HK-2 (cell line): ENCODE measurements at regions not wholly inside any gene's neighbourhood (a gene's known extent, or its start where the extent isn't known, plus 50 kb on each side); places are given as distances from the start of the nearest gene placed in this dataset.
"Not testable (repeated sequence)": the region's sequence is repeated elsewhere in the genome, so short reads cannot be mapped to it uniquely, and the experiment has no call there.

ENCODE experiments used
- DNase-seq: peaks from one replicate; pipeline ENCODE4 v3.0.0-alpha.2; 2018; ENCODE audit not compliant: unreplicated experiment

DNA sequence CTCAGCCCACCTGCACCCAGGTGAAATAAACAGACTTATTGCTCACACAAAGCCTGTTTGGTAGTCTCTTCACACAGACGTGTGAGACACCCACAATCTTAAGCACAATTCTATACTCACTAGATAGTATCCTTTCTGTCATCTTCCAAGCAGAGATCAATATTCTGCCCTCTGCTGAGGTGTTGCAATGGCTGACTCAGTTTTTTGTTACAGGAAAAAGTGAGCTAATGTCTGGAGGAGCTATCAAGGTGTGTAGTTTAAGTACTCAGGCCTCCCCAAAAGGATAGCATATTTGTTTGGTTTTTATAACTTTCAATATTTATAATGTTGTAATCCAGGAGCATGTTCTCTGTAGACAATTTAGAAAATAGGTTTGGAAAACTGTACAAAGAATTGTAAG is 775.2 kb upstream of the POU3F4 start:
- no peak for DNase-seq

- no peak for DNase-seq
Measured at GRCh38 chrX:82734140-82734539, 774.0 kb upstream of the POU3F4 start.

DNA sequence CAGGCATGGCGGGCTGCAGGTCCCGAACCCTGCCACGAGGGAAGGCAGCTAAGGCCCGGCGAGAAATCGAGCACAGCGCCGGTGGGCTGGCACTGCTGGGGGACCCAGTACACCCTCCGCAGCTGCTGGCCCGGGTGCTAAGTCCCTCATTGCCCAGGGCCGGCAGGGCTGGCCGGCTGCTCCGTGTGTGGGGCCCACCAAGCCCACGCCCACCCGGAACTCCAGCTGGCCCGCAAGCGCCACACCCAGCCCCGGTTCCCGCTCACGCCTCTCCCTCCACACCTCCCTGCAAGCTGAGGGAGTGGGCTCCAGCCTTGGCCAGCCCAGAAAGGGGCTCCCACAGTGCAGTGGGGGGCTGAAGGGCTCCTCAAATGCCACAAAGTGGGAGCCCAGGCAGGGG is 769.8 kb upstream of the POU3F4 start:
- not testable (repeated sequence) for DNase-seq

- no peak for DNase-seq
Measured at GRCh38 chrX:82742351-82742750, 765.7 kb upstream of the POU3F4 start.

GRCh38 chrX:82745725-82746124 is 762.4 kb upstream of the POU3F4 start:
- DNase-seq: not testable (repeated sequence)

GRCh38 chrX:82748906-82749505 is 759.1 kb upstream of the POU3F4 start:
- DNase-seq: no peak

GRCh38 chrX:82756272-82756671 is 751.8 kb upstream of the POU3F4 start:
- no peak for DNase-seq

- DNase-seq: no peak
Measured at GRCh38 chrX:82757614-82758013, 750.5 kb upstream of the POU3F4 start.

DNA sequence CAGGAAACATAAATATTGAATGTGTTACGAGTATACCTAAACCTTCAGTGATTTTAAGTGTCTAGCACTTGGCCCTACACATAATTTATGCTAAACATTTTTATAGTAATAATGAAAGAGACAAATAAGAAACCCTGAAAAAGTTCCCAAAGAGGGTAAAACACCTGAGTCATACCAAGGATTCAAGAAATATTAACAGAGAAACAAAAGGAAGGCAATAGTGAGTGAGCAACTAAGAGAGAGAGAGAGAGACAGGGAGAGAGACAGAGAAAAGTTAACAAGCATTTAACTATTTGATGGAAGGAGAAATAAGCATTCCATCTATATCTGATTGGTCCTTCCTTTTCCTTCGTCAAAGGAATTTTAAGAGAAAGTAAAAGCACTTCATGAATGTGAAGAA is 743.6 kb upstream of the POU3F4 start:
- no peak for DNase-seq

DNA sequence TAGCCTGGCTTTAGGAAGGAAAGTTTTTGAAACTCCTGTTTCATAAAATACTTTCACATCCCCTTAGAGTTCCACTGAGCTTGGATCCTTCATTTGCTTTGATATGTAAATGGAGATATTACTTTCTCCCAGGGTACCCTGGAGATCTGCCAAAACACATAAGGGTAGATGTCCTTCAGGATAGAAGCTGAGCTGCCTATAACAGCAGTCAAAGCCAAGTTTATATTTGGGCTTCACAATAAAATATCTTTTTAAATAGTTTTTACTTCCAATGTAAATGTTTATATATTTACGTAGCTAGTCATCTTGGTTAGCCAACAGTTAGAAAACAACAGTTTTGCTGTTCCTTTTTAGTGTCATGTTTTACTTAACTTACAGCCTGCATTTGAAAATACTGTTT is 742.3 kb upstream of the POU3F4 start:
- DNase-seq: no peak

DNA sequence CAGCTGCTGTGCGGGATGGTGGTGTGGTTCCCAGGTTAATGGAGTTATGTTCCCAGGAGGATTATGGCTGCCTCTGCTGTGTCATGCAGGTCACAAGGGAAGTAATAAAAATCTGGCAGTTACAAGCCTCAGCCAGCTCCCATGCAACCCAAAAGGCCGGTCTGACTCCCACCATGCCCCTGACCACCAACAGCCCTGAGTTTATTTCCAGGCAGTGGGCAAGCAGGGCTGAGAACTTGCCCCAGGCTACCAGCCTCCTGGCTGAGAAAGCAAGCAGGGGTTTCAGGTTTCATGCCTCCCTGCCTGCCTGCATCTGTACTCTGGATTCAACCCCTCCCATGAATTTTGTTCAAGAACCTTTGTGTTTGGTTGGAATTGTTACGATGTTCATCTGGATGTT is 732.7 kb upstream of the POU3F4 start:
- no peak for DNase-seq

- DNase-seq: no peak
Measured at GRCh38 chrX:82782014-82782413, 726.1 kb upstream of the POU3F4 start.

- not testable (repeated sequence) for DNase-seq
Measured at GRCh38 chrX:82812902-82813301, 695.2 kb upstream of the POU3F4 start.

DNA sequence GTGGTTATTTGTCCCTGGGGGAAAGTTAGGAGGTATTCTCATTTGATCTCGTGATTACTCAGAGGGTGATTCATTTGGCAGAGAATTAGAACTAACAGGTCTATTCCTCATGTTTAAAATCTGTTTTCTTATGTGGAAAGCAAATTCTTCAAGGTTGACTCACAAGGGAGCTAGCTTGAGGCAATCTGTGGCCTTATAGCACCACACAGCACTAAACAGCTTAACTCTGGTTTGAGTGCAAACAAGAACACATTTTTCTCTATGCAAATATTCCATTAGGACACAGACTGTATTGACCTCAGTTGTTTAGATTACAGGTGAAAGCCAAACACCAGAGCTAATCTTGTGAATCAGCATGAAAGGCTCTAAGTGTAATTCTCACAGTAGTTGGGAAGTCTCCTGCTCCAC is 694.4 kb upstream of the POU3F4 start:
- peak; percentile 1 for DNase-seq

DNA sequence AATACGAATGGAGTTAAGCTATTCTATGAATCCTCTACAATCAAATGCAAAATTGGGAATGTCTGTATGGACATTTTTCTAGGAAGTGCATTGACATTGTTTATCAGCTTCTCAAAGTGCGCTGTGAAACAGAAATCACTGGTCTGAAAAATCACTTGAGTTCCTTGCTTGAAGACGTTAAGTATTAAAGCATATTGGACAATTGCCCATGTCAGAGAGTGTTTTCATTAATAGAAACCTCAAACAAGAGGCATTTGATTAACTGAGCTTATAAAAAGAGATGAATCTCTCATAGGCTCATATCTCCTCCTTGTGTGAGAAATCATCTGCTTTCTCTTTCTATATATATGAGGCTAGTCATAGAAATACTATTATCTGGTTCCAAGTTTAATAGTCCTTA is 692.1 kb upstream of the POU3F4 start:
- no peak for DNase-seq

DNA sequence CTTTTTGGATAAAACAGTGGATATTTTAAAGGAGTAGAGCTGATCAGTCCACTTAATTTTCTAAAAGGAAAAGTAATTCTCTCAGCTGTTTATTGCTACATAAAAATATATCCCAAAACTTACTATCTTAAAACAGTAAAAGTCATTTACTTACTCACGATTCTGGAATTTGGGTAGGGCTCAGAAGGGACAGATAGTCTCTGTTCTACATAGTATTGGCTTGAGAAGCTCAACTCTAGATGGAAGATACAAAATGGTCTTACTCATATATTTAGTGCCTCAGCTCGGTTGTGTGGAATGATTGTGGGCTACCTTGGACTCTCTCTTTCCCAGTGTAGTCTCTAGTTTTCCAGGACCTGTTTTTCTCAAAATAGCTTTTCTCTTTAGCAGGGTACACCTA is 691.5 kb upstream of the POU3F4 start:
- DNase-seq: no peak

GRCh38 chrX:82842286-82842685 is 665.8 kb upstream of the POU3F4 start:
- no peak for DNase-seq

DNA sequence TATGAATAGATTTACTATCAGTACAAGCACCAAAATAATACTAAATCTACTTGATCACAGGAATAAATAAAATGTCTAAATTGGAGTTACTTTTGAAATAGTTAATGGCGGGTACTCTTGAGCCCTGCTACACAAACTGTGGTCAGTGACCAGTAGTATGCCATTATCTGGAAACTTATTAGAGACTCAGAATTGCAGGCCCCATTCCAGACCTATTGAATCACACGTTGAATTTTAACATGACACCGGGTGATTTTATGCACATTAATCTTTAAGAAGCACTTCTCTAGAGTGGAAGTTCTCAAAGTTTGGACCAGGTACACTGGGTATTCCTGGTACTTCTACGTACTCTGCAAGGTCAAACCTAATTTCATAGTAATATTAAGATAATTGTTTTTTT is 660.0 kb upstream of the POU3F4 start:
- DNase-seq: no peak
